Liver (tissue), 8 donors: ENCODE measurements at regions not wholly inside any gene's neighbourhood (a gene's known extent, or its start where the extent isn't known, plus 50 kb on each side); places are given as distances from the start of the nearest gene placed in this dataset.

Experiments
- DNase-seq: peaks from one replicate; pipeline ENCODE4 v3.0.0-alpha.2; 2017; ENCODE audit warnings: low spot score
- H3K27ac ChIP-seq, 2 donors: one replicate each; pipeline ENCODE4 v1.7.0; 2013; ENCODE audit warnings: inconsistent platforms in 2 of 2, low read length in 2 of 2, control low read depth in 1 of 2, low read depth in 1 of 2, mild to moderate bottlenecking in 1 of 2
- H3K27me3 ChIP-seq, 4 donors: one replicate each; pipeline versions ENCODE4 v1.6.1 to v1.7.0; 2013; ENCODE audit warnings: low read length in 3 of 4, inconsistent platforms in 1 of 4, mild to moderate bottlenecking in 1 of 4, moderate library complexity in 1 of 4; ENCODE audit not compliant: control insufficient read depth in 4 of 4, insufficient read depth in 4 of 4
- H3K36me3 ChIP-seq, 4 donors: one replicate each; pipeline versions ENCODE4 v1.6.1 to v1.7.0; 2013; ENCODE audit warnings: low read length in 3 of 4, mild to moderate bottlenecking in 3 of 4, low read depth in 1 of 4, moderate library complexity in 1 of 4; ENCODE audit not compliant: control insufficient read depth in 4 of 4, insufficient read depth in 3 of 4
- H3K4me1 ChIP-seq, 4 donors: one replicate each; pipeline versions ENCODE4 v1.6.1 to v1.7.0; 2013; ENCODE audit warnings: low read length in 3 of 4, mild to moderate bottlenecking in 3 of 4, moderate library complexity in 1 of 4; ENCODE audit not compliant: control insufficient read depth in 4 of 4, insufficient read depth in 4 of 4
- H3K4me3 ChIP-seq, 3 donors: one replicate each; pipeline versions ENCODE4 v1.6.1 to v1.7.0; 2013; ENCODE audit warnings: low read length in 3 of 3, control low read depth in 1 of 3, low read depth in 1 of 3, mild to moderate bottlenecking in 1 of 3
- H3K9ac ChIP-seq, 2 donors: one replicate each; pipeline ENCODE4 v1.7.0; 2013; ENCODE audit warnings: low read length in 2 of 2, mild to moderate bottlenecking in 2 of 2, moderate library complexity in 2 of 2, control low read depth in 1 of 2, low read depth in 1 of 2
- H3K9me3 ChIP-seq, 4 donors: one replicate each; pipeline versions ENCODE4 v1.6.1 to v1.7.0; 2013; ENCODE audit warnings: low read length in 3 of 4; ENCODE audit not compliant: control insufficient read depth in 4 of 4
- EGR1 ChIP-seq, 2 donors: IDR thresholded peaks; 2 replicates each; pipeline ENCODE4 v1.6.1; 2016 to 2018; ENCODE audit warnings: antibody characterized with exemption in 2 of 2, low read depth in 2 of 2
- FOXA1 ChIP-seq: IDR thresholded peaks from 2 replicates; pipeline ENCODE4 v1.6.1; 2016; ENCODE audit warnings: antibody characterized with exemption
- FOXA2 ChIP-seq: IDR thresholded peaks from 2 replicates; pipeline ENCODE4 v1.6.1; 2016; ENCODE audit warnings: antibody characterized with exemption
- GABPA ChIP-seq, 2 donors: IDR thresholded peaks in 1 of 2; conservative IDR thresholded peaks in 1 of 2; 2 replicates each; pipeline ENCODE4 v1.6.1; 2016; ENCODE audit warnings: antibody characterized with exemption in 2 of 2, mild to moderate bottlenecking in 1 of 2, moderate library complexity in 1 of 2
- HNF4A ChIP-seq, 2 donors: conservative IDR thresholded peaks; 2 replicates each; pipeline ENCODE4 v1.6.1; 2016; ENCODE audit warnings: antibody characterized with exemption in 2 of 2, mild to moderate bottlenecking in 2 of 2
- HNF4G ChIP-seq: IDR thresholded peaks from 2 replicates; pipeline ENCODE4 v1.6.1; 2016; ENCODE audit warnings: antibody characterized with exemption
- JUND ChIP-seq, 2 donors: IDR thresholded peaks; 2 replicates each; pipeline ENCODE4 v1.6.1; 2016; ENCODE audit warnings: antibody characterized with exemption in 2 of 2
- NR2F2 ChIP-seq: IDR thresholded peaks from 2 replicates; pipeline ENCODE4 v1.6.1; 2016; ENCODE audit warnings: antibody characterized with exemption
- RAD21 ChIP-seq, 2 donors: IDR thresholded peaks; 2 replicates each; pipeline ENCODE4 v1.6.1; 2016; ENCODE audit warnings: antibody characterized with exemption in 2 of 2, mild to moderate bottlenecking in 2 of 2
- RXRA ChIP-seq, 2 donors: IDR thresholded peaks; 2 replicates each; pipeline ENCODE4 v1.6.1; 2017 to 2018; ENCODE audit warnings: antibody characterized with exemption in 2 of 2, mild to moderate bottlenecking in 1 of 2
- SP1 ChIP-seq: IDR thresholded peaks from 2 replicates; pipeline ENCODE4 v1.6.1; 2018; ENCODE audit warnings: antibody characterized with exemption, mild to moderate bottlenecking
- TAF1 ChIP-seq: conservative IDR thresholded peaks from 2 replicates; pipeline ENCODE4 v1.6.1; 2016; ENCODE audit warnings: antibody characterized with exemption, mild to moderate bottlenecking
- YY1 ChIP-seq: IDR thresholded peaks from 2 replicates; pipeline ENCODE4 v1.6.1; 2016; ENCODE audit warnings: antibody characterized with exemption, mild to moderate bottlenecking
- WGBS: extraction: QIAGEN DNeasy Blood & Tissue Kit; methylation state at CpG from one replicate; pipeline ENCODE4 v1.1.7; 2013; 5-methylcytosine and 5-hydroxymethylcytosine counted together
- TF ChIP-seq, protein P1 (sequence below): fragments of 150-350 bp; IDR thresholded peaks from 2 replicates; pipeline ENCODE4 v1.5.1; 2017; ENCODE audit warnings: improper control_type of control experiment, low read depth, low read length; ENCODE audit not compliant: missing input control
- TF ChIP-seq, protein P2 (sequence below): IDR thresholded peaks from 2 replicates; pipeline ENCODE4 v1.6.1; 2016; ENCODE audit warnings: antibody characterized with exemption
- TF ChIP-seq, protein P3 (sequence below): IDR thresholded peaks from 2 replicates; pipeline ENCODE4 v1.6.1; 2016; ENCODE audit warnings: antibody characterized with exemption, mild to moderate bottlenecking
- TF ChIP-seq, protein P4 (sequence below): IDR thresholded peaks from 2 replicates; pipeline ENCODE4 v1.6.1; 2016; ENCODE audit warnings: antibody characterized with exemption
- TF ChIP-seq, protein P5 (sequence below): IDR thresholded peaks from 2 replicates; pipeline ENCODE4 v1.6.1; 2016; ENCODE audit warnings: antibody characterized with exemption
- donor health status: healthy.
- donor health status: healthy.
- donor health status: healthy.
- donor health status: healthy.
- donor health status: healthy.

DNA sequence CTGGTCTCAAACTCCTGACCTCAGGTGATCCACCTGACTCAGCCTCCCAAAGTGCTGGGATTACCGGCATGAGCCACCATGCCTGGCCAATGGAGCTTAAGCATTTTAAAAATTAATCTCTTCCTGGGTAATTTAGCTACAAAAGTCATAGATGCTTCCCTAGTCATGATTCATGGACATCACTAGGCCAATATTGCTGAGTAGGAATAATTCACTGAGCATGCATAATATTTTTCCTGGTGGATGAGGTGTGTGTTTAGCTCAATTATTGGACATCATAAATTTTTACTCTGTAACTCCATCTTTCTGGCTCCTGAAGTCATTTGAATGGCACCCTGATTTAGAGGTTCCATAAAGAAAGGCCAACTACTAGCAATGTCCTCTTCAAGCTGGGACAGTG lies 512.9 kb upstream of the AGTR1 start:
- TF ChIP-seq RAD21 (IDR thresholded peaks at IDR 0.05): no peak
- no peak for TF ChIP-seq TAF1
- TF ChIP-seq, protein P1, sequence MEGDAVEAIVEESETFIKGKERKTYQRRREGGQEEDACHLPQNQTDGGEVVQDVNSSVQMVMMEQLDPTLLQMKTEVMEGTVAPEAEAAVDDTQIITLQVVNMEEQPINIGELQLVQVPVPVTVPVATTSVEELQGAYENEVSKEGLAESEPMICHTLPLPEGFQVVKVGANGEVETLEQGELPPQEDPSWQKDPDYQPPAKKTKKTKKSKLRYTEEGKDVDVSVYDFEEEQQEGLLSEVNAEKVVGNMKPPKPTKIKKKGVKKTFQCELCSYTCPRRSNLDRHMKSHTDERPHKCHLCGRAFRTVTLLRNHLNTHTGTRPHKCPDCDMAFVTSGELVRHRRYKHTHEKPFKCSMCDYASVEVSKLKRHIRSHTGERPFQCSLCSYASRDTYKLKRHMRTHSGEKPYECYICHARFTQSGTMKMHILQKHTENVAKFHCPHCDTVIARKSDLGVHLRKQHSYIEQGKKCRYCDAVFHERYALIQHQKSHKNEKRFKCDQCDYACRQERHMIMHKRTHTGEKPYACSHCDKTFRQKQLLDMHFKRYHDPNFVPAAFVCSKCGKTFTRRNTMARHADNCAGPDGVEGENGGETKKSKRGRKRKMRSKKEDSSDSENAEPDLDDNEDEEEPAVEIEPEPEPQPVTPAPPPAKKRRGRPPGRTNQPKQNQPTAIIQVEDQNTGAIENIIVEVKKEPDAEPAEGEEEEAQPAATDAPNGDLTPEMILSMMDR: no peak
- TF ChIP-seq FOXA2: no peak
- TF ChIP-seq, protein P2, sequence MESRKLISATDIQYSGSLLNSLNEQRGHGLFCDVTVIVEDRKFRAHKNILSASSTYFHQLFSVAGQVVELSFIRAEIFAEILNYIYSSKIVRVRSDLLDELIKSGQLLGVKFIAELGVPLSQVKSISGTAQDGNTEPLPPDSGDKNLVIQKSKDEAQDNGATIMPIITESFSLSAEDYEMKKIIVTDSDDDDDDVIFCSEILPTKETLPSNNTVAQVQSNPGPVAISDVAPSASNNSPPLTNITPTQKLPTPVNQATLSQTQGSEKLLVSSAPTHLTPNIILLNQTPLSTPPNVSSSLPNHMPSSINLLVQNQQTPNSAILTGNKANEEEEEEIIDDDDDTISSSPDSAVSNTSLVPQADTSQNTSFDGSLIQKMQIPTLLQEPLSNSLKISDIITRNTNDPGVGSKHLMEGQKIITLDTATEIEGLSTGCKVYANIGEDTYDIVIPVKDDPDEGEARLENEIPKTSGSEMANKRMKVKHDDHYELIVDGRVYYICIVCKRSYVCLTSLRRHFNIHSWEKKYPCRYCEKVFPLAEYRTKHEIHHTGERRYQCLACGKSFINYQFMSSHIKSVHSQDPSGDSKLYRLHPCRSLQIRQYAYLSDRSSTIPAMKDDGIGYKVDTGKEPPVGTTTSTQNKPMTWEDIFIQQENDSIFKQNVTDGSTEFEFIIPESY: no peak
- TF ChIP-seq SP1: no peak
- no peak for TF ChIP-seq YY1
- TF ChIP-seq, protein P3, sequence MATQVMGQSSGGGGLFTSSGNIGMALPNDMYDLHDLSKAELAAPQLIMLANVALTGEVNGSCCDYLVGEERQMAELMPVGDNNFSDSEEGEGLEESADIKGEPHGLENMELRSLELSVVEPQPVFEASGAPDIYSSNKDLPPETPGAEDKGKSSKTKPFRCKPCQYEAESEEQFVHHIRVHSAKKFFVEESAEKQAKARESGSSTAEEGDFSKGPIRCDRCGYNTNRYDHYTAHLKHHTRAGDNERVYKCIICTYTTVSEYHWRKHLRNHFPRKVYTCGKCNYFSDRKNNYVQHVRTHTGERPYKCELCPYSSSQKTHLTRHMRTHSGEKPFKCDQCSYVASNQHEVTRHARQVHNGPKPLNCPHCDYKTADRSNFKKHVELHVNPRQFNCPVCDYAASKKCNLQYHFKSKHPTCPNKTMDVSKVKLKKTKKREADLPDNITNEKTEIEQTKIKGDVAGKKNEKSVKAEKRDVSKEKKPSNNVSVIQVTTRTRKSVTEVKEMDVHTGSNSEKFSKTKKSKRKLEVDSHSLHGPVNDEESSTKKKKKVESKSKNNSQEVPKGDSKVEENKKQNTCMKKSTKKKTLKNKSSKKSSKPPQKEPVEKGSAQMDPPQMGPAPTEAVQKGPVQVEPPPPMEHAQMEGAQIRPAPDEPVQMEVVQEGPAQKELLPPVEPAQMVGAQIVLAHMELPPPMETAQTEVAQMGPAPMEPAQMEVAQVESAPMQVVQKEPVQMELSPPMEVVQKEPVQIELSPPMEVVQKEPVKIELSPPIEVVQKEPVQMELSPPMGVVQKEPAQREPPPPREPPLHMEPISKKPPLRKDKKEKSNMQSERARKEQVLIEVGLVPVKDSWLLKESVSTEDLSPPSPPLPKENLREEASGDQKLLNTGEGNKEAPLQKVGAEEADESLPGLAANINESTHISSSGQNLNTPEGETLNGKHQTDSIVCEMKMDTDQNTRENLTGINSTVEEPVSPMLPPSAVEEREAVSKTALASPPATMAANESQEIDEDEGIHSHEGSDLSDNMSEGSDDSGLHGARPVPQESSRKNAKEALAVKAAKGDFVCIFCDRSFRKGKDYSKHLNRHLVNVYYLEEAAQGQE: no peak
- no peak for TF ChIP-seq NR2F2
- no peak for TF ChIP-seq JUND (IDR thresholded peaks at IDR 0.05)
- TF ChIP-seq, protein P4, sequence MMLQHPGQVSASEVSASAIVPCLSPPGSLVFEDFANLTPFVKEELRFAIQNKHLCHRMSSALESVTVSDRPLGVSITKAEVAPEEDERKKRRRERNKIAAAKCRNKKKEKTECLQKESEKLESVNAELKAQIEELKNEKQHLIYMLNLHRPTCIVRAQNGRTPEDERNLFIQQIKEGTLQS: no peak
- no peak for TF ChIP-seq FOXA1
- TF ChIP-seq EGR1 (IDR thresholded peaks at IDR 0.05; ENCODE audit: low read depth in 2 of 2): no peak
- no peak for TF ChIP-seq HNF4A (conservative IDR thresholded peaks at IDR 0.05)
- TF ChIP-seq HNF4G: no peak
- no peak for TF ChIP-seq RXRA (IDR thresholded peaks at IDR 0.05)
- TF ChIP-seq GABPA (IDR thresholded peaks at IDR 0.05 in 1 of 2, conservative IDR thresholded peaks at IDR 0.05 in 1 of 2): no peak
- TF ChIP-seq, protein P5, sequence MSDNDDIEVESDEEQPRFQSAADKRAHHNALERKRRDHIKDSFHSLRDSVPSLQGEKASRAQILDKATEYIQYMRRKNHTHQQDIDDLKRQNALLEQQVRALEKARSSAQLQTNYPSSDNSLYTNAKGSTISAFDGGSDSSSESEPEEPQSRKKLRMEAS: no peak
- H3K4me1 ChIP-seq: no peaks in the 10 kb centered on the region
- 88% methylated on average over 1 of the region's 1 CpG for WGBS
- no peaks in the 10 kb centered on the region for H3K9me3 ChIP-seq
- H3K4me3 ChIP-seq: no peak overlapping the region
- no peaks in the 10 kb centered on the region for H3K27me3 ChIP-seq
- no peak overlapping the region for H3K9ac ChIP-seq
- DNase-seq: no peak
- H3K27ac ChIP-seq: no peak overlapping the region
- no peaks in the 10 kb centered on the region for H3K36me3 ChIP-seq

DNA sequence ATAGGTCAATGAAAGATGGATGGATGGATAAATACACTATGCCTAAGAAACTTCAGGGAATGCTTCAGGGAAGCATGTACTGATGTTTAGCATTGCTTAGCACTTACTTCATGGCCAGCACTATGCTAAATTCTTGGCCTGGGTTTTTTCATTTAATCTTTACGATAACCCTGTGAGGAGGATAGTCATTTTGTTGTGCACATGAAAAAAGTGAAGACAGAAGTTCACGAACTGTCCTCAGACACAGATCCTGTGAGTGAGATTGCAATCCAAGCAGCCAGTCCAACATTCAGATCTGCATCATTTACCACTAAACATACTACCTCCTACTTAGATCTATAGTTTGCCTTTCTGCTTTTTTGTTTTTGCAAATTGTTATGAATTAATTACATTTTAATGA lies 510.8 kb upstream of the AGTR1 start:
- no peak for DNase-seq
- TF ChIP-seq, protein P5: no peak
- no peak for TF ChIP-seq FOXA2
- TF ChIP-seq RXRA (IDR thresholded peaks at IDR 0.05): no peak
- TF ChIP-seq FOXA1: no peak
- TF ChIP-seq, protein P4: no peak
- TF ChIP-seq HNF4A (conservative IDR thresholded peaks at IDR 0.05): no peak
- TF ChIP-seq, protein P2: no peak
- TF ChIP-seq GABPA (IDR thresholded peaks at IDR 0.05 in 1 of 2, conservative IDR thresholded peaks at IDR 0.05 in 1 of 2): no peak
- no peak for TF ChIP-seq TAF1
- TF ChIP-seq EGR1 (IDR thresholded peaks at IDR 0.05; ENCODE audit: low read depth in 2 of 2): no peak
- TF ChIP-seq, protein P3: no peak

More for the DNA sequence above, 510.8 kb upstream of the AGTR1 start:
- Histone ChIP-seq H3K9ac (no peak overlapping the region), H3K27me3 (no peaks in the 10 kb centered on the region), H3K4me3 (no peak overlapping the region), H3K36me3 (no peaks in the 10 kb centered on the region), H3K4me1 (no peaks in the 10 kb centered on the region), H3K27ac (no peak overlapping the region), H3K9me3 (no peaks in the 10 kb centered on the region)
- WGBS: 83% methylated on average over 2 of the region's 2 CpGs
